A673 (cell line): ENCODE measurements at regions not wholly inside any gene's neighbourhood (a gene's known extent, or its start where the extent isn't known, plus 50 kb on each side); places are given as distances from the start of the nearest gene placed in this dataset.

Experiments
- BruUV-seq: library from RNA; stranded (reverse); fragments of 400-500 nt; replicated peaks from 2 replicates; lab custom pipeline; 2021; lab: Mats Ljungman, UMichigan
- CTCF ChIA-PET: fragments of 300-600 bp; sonication (Branson Sonifier 250); formaldehyde crosslinking; loops from one replicate; lab custom pipeline; 2022; ENCODE audit warnings: antibody characterized with exemption; lab: Charles Lee
- POLR2A ChIA-PET: fragments of 300-600 bp; sonication (Branson Sonifier 250); formaldehyde crosslinking; loops from one replicate; lab custom pipeline; 2022; ENCODE audit warnings: antibody characterized with exemption; ENCODE audit not compliant: low non-redundant PET; lab: Charles Lee
- DNase-seq: peaks from one replicate; pipeline ENCODE4 v3.0.0-alpha.2; 2015; ENCODE audit warnings: low spot score
- H3K27ac ChIP-seq: fragments of 200-600 bp; sonication (generic); 2 replicates; pipeline ENCODE4 v1.5.1; 2016; ENCODE audit warnings: mixed run types, low read depth, mild to moderate bottlenecking, mixed read lengths, antibody characterized with exemption, low read length; ENCODE audit not compliant: poor library complexity, severe bottlenecking
- H3K27me3 ChIP-seq: fragments of 200-600 bp; sonication (generic); replicated peaks from 2 replicates; pipeline ENCODE4 v1.6.1; 2017; ENCODE audit warnings: mixed run types, low read depth, mild to moderate bottlenecking, mixed read lengths, antibody characterized with exemption, low read length; ENCODE audit not compliant: insufficient read depth, poor library complexity
- H3K36me3 ChIP-seq: fragments of 200-600 bp; sonication (generic); 2 replicates; pipeline ENCODE4 v1.6.1; 2016; ENCODE audit warnings: mixed run types, mild to moderate bottlenecking, mixed read lengths, antibody characterized with exemption, low read length; ENCODE audit not compliant: insufficient read depth, poor library complexity, severe bottlenecking
- H3K4me1 ChIP-seq: fragments of 200-600 bp; sonication (generic); 2 replicates; pipeline ENCODE4 v1.6.1; 2017; ENCODE audit warnings: mixed run types, mild to moderate bottlenecking, mixed read lengths, antibody characterized with exemption, low read length; ENCODE audit not compliant: insufficient read depth, poor library complexity, severe bottlenecking
- H3K4me3 ChIP-seq: fragments of 200-600 bp; sonication (generic); 2 replicates; pipeline ENCODE4 v1.5.1; 2016; ENCODE audit warnings: low read depth, mixed run types, mild to moderate bottlenecking, mixed read lengths, low read length; ENCODE audit not compliant: poor library complexity, severe bottlenecking
- H3K9me3 ChIP-seq: fragments of 200-600 bp; sonication (generic); 2 replicates; pipeline ENCODE4 v1.6.1; 2016; ENCODE audit warnings: mixed run types, low read depth, mild to moderate bottlenecking, mixed read lengths, antibody characterized with exemption, low read length; ENCODE audit not compliant: poor library complexity, severe bottlenecking
- CTCF ChIP-seq: fragments of 300-800, 200-600 bp; sonication (generic); conservative IDR thresholded peaks from 2 replicates; pipeline ENCODE4 v1.5.1; 2017; ENCODE audit warnings: low read depth, mild to moderate bottlenecking, antibody characterized with exemption, low read length, moderate library complexity, mixed read lengths
- EZH2 ChIP-seq: fragments of 200-600 bp; sonication (generic); IDR thresholded peaks from 2 replicates; pipeline ENCODE4 v1.6.1; 2017; ENCODE audit warnings: borderline replicate concordance, low read depth, mild to moderate bottlenecking, mixed read lengths, antibody characterized with exemption, low read length; ENCODE audit not compliant: poor library complexity, severe bottlenecking
- intact Hi-C: fragments of 100-400 bp; cut with micrococcal nuclease; formaldehyde crosslinking; loops from one replicate; pipeline ENCODE4 v1.10.0; 2022; ENCODE audit not compliant: unreplicated experiment

- H3K4me3 ChIP-seq: no peak overlapping the region
- H3K36me3 ChIP-seq: no peaks in the 10 kb centered on the region
- intact Hi-C loops: no loop called here
- no peak for TF ChIP-seq CTCF
- TF ChIP-seq EZH2: no peak
- H3K27ac ChIP-seq: no peak overlapping the region
- ChIA-PET CTCF (no interaction called here), POLR2A (no interaction called here)
- no peaks in the 10 kb centered on the region for H3K27me3 ChIP-seq
- no peak for DNase-seq
- no peaks in the 10 kb centered on the region for H3K9me3 ChIP-seq
- no peaks in the 10 kb centered on the region for H3K4me1 ChIP-seq
- no TSS peak for BruUV-seq
Measured at GRCh38 chr7:138297526-138297925, 162.5 kb upstream of the TRIM24 start.

- H3K27me3 ChIP-seq: no peaks in the 10 kb centered on the region
- H3K9me3 ChIP-seq: no peaks in the 10 kb centered on the region
- no peaks in the 10 kb centered on the region for H3K4me1 ChIP-seq
- ChIA-PET CTCF (no interaction called here), POLR2A (no interaction called here)
- no peak for TF ChIP-seq CTCF
- no peak for TF ChIP-seq EZH2
- BruUV-seq: no TSS peak
- H3K4me3 ChIP-seq: no peak overlapping the region
- no peak overlapping the region for H3K27ac ChIP-seq
- DNase-seq: no peak
- H3K36me3 ChIP-seq: no peaks in the 10 kb centered on the region
- intact Hi-C loops: no loop called here
Measured at GRCh38 chr7:138299066-138299465, 161.0 kb upstream of the TRIM24 start.

- CTCF ChIA-PET: no interaction called here
- intact Hi-C loops: no loop called here
- Histone ChIP-seq H3K4me3 (no peak overlapping the region), H3K27ac (no peak overlapping the region), H3K36me3 (no peaks in the 10 kb centered on the region), H3K27me3 (no peaks in the 10 kb centered on the region), H3K9me3 (no peaks in the 10 kb centered on the region), H3K4me1 (no peaks in the 10 kb centered on the region)
- POLR2A ChIA-PET: no interaction called here
- no peak for DNase-seq
- BruUV-seq: no TSS peak
- TF ChIP-seq EZH2: no peak
- no peak for TF ChIP-seq CTCF
Measured at GRCh38 chr7:138303230-138304070, 156.6 kb upstream of the TRIM24 start.
